Stimulated activated CD4-positive, alpha-beta T cell treated with anti-CD3 and anti-CD28 coated beads, TNF-alpha, amount 100 ng/mL, for 1 hour (primary cell): ENCODE measurements at regions not wholly inside any gene's neighbourhood (a gene's known extent, or its start where the extent isn't known, plus 50 kb on each side); places are given as distances from the start of the nearest gene placed in this dataset.

Source experiments
- DNase-seq, 3 donors: peaks; one replicate each; pipeline ENCODE4 v3.0.0-alpha.2; 2020; ENCODE audit warnings: low read depth in 3 of 3, low spot score in 1 of 3

DNA sequence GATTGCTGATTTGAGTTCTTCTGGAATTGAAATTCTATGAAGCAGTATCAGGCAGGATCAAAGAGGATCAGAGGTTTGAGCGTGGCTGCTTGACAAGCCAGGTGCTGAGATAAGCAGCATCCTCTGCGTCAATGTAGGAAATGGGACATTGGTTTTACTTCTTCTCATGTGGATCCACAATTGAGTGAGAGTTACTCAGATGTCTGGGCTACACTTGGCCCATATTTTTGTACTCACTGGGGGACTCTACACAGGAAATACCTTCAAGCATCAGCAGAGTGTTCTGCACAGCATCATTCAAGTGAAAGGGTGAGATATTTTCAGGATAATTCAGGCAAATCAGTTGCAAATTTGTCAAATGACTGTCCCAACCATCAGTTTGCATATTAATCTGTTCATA lies 613.9 kb upstream of the ARID1B start:
- DNase-seq = no peak

DNA sequence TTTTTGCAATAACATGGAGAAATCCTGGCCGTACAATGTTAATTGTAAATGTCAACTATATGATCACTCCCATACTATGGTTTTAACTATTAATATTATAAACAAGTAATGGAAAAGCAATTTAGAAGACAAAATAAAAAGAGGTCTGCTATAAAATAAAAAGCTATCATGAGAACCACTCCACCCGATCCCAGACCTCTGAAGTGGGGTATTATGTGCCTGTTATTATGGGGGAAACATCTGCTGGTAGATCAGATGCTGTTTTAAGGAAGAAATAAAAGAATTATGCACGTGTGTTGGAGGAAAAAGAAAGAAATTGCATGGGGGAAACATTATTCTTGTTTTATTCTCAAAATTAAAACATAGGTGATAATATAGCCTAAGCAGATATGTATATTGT lies 615.7 kb upstream of the ARID1B start:
- no peak for DNase-seq

DNA sequence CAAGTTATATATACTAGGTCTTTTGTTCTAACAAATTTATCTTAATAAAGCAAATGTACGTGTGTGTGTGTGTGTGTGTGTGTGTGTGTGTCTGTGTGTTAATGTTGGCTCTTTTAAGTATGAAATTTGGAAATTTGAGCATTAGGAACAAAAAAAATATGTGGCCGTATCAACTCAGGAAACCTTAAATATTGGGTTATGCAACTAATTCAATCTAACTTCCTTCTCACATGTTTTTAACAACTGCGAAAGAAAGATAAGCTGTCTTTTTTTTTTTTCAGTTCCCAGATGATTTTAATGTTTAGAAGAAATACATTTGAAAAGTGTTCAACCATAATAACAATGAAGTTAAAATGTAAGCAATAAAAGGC lies 616.4 kb upstream of the ARID1B start:
- no peak for DNase-seq

DNA sequence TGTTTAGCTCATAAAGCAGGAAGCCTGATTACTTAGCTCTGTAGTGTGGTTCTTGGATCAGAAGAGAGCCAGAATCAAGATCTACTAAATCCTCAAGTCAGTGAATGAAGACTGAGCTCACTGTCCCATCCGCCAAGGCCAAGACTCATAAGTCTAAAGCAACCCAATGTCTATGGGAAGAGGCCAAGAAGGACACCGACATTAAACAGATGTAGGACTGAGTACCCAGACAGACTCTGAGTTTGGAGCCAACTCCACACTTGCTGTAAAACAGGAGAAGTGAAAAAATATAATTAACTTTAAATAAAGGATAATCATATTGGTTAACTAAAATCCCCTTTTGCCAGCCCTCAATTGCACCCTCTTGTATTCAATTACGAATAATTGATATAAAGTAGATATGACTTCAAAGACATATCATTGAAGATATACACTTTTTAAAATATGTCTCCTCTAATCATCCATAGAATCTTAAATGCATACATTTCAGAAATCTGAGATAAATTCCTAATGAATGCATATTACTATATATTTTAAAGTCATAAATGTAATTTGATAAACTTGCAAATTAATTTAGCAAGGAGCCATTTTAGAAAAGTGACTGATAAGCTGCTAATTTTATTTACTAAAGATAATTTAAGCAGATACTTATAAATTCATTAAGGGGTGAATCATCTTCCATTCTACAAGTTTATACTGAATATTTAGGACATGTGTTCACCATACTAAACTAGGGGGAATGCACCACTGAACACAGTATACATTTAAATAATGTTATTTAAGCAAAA lies 617.0 kb upstream of the ARID1B start:
- no peak for DNase-seq

DNA sequence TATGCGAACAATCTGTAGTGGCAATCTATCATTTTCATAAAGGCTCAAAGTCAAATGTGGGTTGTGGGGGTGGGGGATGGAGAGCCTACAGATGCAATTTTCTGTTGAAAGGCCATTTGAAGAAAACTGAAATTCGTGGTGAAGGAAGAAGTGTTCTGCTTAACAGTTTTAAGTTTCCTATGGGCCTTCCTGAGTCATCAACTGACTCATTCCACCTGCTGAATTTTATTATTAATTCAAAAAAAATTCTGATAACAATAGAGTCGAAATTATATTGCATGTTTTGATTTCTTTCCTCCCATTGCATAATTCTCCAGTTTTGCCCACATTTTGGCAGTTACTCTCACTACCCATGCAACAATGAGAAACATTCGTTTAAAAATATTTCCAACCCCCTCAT lies 622.3 kb upstream of the ARID1B start:
- DNase-seq = no peak

DNA sequence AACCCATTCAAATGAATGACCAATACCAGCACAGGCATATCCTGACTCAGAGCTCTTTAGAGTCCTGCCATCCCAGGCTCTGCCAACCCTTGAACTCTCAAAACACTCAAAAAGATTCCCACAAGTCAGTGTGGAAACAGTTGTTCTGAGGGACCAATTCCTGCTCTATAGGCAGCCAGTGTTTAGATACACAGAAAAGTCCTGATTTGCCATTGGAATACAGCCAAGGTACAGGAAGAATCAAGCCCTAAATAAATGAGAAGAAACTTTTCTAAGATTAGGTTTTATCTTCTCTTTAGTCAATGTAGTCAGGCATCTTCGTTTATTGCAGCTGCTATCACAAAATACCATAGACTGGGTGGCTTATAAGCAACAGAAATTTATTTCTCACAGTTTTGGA lies 626.8 kb upstream of the ARID1B start:
- DNase-seq = no peak

DNA sequence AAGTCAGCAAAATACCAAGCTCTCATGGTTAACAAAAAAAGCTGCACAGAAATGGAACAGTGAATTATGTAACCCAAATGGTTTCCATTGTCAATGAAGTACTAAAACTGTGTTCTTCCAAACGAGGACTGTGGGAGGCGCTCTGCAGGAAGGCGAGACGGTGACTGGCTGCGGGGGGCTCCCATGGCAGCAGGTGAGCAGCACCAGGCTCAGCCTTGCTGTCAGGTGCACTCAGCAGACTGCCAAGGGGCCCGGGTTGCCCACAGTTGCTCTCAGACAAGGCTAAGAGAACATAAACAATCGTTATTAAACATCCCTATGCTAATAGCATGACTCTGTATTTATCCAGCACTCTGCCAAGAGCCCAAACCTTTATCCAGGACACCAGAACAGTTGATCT lies 630.3 kb upstream of the ARID1B start:
- DNase-seq = no peak

DNA sequence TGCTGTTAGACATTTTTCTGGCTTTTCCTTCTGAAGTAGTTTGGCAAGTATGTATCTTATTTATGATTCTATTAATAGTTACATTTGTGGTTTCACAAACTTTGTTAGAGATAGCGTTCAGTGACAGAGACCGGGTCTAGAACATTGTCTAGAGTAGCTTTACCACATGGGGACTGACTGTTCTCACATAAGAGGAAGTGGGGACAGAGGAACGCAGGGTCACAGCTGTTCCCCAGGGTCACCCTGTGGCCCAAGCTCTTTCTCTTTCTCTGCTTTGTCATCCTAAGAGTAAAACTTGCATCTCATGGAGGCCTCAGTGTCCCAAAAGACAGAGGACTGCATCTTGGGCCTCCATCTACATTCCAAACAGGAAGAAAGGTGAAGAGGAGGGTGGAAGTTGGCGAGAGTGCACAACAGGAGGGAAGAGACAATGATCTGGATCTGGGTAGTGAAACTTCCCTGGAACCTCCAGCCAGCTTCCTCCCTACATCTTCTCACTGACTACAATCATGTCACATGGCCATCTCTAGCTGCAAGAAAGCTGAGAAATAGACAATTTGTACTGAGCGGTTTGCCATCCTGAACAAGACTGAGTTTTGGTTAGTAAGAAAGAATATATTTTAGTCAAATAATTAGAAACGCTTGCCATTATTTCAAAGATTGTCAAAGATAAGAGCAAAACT lies 645.8 kb upstream of the ARID1B start:
- DNase-seq = no peak

DNA sequence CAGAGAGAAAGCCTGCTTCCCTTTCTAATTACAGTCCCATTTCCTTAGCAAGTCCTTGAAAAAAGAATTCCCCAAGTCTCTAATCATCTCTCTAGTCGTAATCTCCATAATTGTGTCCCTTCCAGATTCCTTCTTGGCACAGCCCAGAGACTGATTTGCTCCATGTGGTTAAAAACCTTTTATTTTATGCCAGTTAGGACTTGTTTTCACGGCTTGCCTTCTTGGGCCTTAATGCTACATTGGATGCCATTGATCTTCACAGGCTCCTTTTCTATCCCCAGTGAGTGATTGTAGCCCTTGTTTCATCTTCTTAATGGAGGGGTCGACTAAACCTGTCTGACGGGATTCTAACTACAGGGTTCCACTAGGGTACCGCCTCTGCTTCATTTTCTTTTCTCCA lies 650.6 kb upstream of the ARID1B start:
- DNase-seq = no peak

DNA sequence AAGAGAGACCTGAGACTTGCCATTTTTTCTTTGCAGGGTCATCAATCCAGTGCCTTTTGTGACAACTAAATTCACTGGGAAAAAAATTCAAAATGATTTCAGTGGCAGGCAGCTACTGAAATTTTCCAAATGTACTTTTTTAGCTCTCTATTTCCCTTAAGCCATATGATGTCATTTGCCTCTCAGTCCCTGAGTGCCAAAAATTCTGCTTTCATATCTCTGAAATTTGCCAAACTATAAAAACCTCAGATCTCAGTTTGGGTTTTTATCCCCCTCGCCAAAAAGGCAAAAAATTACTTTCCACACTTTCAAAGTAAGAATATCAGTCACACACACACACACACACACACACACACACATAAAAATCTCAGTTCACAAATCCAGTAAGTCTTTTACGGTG lies 651.3 kb upstream of the ARID1B start:
- DNase-seq = no peak

DNA sequence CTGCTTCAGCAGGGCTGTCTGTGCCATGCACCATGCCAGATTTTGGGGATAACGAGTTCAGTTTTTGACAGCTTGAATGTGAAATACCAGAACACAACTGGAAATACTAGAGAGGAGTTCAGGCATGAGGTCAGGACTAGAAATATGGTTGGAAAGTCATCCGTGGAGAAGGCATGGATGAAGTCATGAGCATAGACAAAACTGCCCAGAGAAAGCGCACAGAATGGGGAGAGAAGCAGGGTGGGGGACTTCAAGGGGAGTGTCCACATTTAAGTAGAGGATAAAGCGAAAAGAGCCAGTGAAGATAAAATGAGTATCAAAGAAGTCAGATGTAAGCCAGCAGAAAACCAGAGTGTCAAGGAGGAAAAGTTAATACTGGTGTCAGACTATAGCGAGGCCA lies 653.4 kb upstream of the ARID1B start:
- DNase-seq = no peak

DNA sequence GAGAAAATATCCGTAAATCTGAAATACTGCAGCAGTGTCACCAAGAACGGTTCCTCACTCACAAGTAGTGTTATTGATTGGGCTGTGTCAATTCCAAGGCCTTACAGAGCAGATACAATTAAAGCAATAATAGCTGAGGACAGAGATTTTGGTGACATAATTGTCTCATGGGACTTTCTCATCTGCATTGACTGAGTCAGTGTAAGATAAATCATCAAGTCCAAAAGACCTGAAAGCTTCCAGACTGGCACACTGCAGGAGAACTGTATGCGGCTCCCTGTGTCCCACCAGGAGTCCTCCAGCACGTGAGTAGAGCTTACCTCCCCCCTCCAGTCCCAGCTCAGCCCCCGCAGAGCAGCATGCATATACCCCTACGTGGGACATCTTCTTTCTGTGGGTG lies 655.2 kb upstream of the ARID1B start:
- no peak for DNase-seq

DNA sequence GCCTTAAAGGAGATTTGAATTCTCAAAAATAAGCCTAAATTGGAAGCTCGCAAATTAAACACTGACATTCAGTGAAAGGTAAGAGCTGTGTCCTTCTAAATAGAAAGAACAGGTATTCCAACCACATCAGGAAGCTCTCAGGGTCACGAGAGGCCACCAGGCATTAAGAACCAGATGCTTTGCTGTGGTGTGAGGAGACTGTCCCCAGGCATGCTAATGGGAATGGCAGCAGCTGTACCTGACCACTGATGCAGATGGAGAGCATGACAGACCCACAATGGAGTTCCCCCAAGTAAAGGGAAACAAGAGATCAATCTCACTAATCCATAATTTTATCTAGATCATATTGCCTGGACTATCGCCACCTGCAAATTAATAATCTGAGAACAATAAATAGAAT lies 658.9 kb upstream of the NOX3 start:
- DNase-seq = no peak

DNA sequence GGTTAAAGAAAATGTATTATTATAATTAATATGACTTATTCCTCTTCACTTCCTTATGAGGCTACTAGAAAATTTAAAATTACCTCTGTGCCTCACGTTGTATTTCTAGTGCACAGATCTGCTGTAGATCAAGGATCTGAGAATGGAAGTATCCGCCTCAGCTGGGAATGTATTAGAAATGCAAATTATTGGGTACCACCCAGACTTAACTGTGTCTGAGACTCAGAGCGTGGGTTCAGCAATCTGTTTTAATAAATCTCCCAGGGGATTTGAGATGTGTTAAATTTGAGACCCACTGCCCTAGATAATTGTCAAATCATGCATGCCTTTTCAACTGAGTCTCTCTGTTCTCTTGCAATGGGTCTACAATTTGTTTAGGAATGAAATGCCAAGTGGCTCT lies 658.0 kb upstream of the NOX3 start:
- no peak for DNase-seq

DNA sequence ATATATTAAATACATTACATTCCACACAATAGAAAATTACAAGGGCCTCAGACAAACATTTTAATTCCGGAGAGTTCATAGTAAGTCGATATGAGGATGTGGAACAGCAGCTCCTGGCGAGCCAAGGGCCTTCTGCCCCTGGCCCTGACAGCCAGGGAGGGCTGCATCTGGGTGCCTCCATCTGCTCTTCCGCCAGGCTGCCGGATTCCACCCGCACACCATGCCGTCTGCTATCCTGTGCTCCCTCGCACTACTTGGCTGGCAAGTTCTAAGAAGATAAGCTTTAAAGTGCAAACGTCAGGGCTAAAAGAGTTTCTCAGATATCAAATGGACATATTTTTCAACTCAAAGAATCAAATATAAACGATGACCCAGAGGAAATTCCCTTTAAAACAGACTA lies 656.3 kb upstream of the NOX3 start:
- DNase-seq = no peak

DNA sequence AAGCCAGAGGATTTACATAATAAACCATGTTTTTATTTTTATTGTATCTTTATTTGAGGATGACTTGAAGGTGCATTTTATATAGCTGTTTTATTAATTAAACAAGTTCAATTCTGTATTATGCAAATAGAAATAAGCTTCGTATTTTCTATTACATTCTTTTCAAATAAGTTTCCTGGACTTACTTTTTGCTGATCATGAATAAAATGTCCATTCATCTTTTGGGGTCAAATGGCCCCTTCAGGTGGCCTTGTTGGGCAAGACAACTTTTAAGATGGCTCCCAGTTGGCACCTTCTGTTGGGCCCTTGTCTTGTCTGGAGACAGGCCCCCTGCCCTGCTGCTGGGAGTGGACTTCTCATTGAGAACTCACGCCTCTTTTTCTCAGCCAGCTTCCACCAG lies 654.6 kb upstream of the NOX3 start:
- no peak for DNase-seq

DNA sequence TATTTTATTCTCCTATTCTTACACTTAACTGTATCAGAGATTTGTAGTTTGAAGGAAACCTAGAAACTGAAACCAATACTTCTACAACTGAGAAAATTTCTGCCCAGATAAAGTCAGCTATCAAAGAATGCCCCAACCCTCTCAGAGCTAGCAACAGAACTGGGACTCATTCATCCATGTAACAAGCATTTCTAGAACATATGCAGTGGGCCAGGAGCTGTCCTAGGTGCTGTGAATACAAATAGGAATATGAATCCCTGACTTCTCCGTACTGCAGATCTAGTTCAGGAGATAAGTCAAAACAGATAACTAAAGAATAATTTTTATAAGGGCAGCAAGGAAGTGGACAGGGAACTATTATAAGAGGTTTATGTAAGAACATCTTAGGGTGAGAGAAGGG lies 654.1 kb upstream of the NOX3 start:
- DNase-seq = no peak

DNA sequence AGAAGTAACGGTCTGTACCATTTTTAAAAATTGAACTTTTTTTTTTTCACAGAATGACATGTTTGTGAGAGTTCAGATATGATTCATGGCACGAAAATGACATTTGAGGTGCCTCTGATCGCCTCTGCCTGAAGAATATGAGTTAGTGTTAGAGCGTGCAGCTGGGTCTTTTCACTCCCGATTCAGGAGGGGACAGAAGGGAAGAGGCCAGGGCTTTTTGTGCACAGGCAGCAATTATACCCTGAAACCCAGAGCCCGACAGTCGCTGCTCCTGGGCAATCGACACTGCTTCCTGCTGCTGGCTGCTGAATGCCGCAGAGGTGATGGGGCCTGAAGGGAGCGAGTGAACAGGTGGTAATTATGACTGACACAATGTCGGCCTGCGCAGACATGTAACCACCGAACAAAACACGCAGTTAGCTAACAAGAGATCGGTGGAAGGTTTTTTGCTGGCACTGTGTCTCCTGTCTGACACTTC lies 652.0 kb upstream of the NOX3 start:
- no peak for DNase-seq

DNA sequence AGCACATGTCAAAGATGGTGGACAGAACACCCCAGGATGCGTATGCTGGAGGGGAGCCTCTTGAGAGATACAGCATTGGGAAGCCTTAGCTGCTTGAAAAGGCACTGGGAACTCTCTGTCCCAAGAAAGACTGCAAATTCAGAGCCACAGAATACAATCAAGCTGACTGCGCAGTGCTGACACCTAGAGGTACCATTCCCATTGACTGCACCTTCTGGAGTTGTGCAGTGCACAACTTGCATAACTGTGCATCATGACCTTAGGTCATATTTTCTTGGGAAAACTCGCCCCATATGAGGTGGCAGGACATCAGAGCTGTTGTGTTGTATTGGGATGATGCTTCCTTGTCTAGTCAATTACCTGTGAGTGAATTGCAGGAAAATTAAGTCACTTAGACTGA lies 646.5 kb upstream of the NOX3 start:
- no peak for DNase-seq

DNA sequence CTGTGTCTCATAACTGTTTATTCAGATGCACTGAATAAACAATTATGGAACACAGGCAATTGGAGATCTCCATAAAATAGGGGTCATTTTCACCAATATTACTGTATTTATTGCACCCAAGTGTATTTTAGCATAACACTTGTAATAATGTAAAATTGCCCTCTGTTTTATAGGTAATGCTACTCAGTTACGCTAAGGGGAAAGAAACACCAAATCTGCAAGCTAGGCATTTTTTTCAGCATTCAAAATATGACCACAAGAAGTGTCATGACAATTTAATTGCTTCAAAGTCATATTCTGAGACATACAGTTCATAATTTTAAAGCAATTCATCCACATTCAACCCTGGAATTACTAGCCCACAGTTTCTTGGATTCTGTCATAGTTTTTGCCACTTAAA lies 643.2 kb upstream of the NOX3 start:
- DNase-seq = no peak

DNA sequence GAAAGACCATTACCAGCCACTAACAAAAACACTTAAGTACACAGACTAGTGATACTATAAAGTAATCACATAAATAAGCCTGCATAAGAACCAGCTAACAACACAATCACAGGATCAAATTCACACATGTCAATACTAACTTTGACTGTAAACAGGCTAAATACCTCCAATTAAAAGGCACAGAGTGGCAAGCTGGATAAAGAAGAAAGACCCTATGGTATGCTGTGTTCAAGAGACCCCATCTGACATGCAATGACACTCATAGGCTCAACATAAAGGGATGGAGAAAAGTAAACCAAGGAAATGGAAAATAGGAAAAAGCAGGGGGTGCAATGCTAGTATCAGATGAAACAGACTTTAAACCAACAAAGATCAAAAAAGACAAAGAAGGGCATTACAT lies 631.8 kb upstream of the NOX3 start:
- no peak for DNase-seq

DNA sequence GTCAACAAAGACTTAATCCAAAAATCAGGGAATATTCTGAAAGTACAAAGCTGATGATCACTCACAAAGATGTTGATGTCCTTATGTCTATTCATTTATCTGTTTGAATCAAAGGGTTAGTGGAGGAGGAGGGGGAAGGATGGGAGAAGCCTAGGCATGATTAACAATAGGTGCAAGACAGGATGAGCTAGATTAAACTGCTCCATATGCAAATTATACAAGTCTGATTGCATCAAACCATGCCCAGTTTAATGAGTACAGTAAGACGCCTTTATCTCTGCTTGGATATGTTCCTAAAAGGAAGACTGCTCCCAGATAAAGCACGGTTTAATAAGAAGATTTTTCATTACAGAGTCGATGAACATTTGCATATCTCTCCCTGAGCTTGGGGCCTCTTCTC lies 626.4 kb upstream of the NOX3 start:
- DNase-seq = no peak

DNA sequence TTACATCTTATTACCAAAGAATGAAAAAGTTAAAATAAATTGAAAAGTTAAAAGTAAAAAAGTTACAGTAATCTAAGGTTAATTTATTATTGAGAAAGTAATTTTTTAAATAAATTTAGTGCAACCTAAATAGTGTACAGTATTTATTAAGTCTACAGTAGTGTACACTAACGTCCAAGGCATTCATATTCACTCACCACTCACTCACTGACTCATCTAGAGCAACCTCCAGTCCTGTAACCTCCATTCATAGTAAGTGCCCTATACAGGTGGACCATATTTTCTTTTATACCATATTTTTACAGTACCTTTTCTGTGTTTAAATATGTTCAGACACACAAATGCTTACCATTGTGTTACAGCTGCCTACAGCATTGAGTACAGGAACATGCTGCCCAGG lies 624.7 kb upstream of the NOX3 start:
- DNase-seq = no peak
